ENCODE measurements at regions not wholly inside any gene's neighbourhood (a gene's known extent, or its start where the extent isn't known, plus 50 kb on each side); places are given as distances from the start of the nearest gene placed in this dataset.

- Histone ChIP-seq H3K18ac (ENCODE audit: extremely low read depth, low read length) (no peak overlapping the region), H3K14ac (ENCODE audit: insufficient read length) (no peak overlapping the region), H3K27me3 (replicated peaks in 1 of 4; ENCODE audit: control insufficient read depth in 3 of 4, extremely low read depth in 1 of 4, insufficient read depth in 3 of 4, low read length in 3 of 4) (no peaks in the 10 kb centered on the region), H2BK20ac (ENCODE audit: low read length) (no peak overlapping the region), H3K4me2 (ENCODE audit: insufficient read depth in 1 of 2, low read depth in 2 of 2, low read length in 2 of 2) (no peak overlapping the region), H3K23ac (ENCODE audit: insufficient read length) (no peak overlapping the region), H3K23me2 (ENCODE audit: low read depth, low read length) (no peaks in the 10 kb centered on the region), H3K27ac (ENCODE audit: low read depth, low read length) (no peak overlapping the region), H2BK15ac (ENCODE audit: low read length) (0 out of 2 replicates have a peak overlapping the region, but pooled peaks have one; percentile 77), H2BK120ac (replicated peaks; ENCODE audit: low read depth, low read length) (no peak overlapping the region), H3K4ac (replicated peaks; ENCODE audit: insufficient read length, low read depth, low read length) (no peak overlapping the region), H3K9me3 (ENCODE audit: insufficient read depth in 2 of 2, low read depth in 1 of 2, low read length in 1 of 2) (no peaks in the 10 kb centered on the region), H3K79me1 (ENCODE audit: low read depth, low read length) (no peaks in the 10 kb centered on the region), H2BK12ac (ENCODE audit: low read depth, low read length) (no peak overlapping the region), H3K9ac (replicated peaks in 1 of 4; ENCODE audit: extremely low read depth in 1 of 4, low read depth in 3 of 4, low read length in 3 of 4) (no peak overlapping the region), H3K36me3 (ENCODE audit: control insufficient read depth in 2 of 4, insufficient read depth in 4 of 4, low read length in 3 of 4) (no peaks in the 10 kb centered on the region), H3K79me2 (ENCODE audit: control insufficient read depth in 1 of 2, insufficient read depth in 2 of 2, low read length in 2 of 2) (no peaks in the 10 kb centered on the region), H3K4me1 (replicated peaks in 1 of 4; ENCODE audit: control insufficient read depth in 3 of 4, insufficient read depth in 4 of 4, low read length in 3 of 4) (peaks cover 0 to 3% (median 0%) of the 10 kb centered on the region in 4 experiments; a peak in 1 of 7 replicates), H4K20me1 (replicated peaks in 1 of 2; ENCODE audit: control insufficient read depth in 1 of 2, insufficient read depth in 2 of 2, low read length in 2 of 2) (no peaks in the 10 kb centered on the region), H4K91ac (replicated peaks; ENCODE audit: insufficient read length, low read length) (no peak overlapping the region), H2AK5ac (ENCODE audit: low read depth, low read length) (no peak overlapping the region), H3K4me3 (ENCODE audit: extremely low read depth in 1 of 4, insufficient read depth in 2 of 4, low read depth in 3 of 4, low read length in 4 of 4) (no peak overlapping the region), H2AFZ (ENCODE audit: low read length) (0 out of 2 replicates have a peak overlapping the region, but pooled peaks have one; percentile 11), H4K5ac (ENCODE audit: insufficient read length, low read depth, low read length) (no peak overlapping the region), H4K8ac (ENCODE audit: extremely low read depth, insufficient read depth, low read length) (no peak overlapping the region), H2BK5ac (ENCODE audit: low read depth, low read length) (no peak overlapping the region), H3K56ac (replicated peaks; ENCODE audit: insufficient read length, low read depth, low read length) (no peak overlapping the region)
- CTCF ChIA-PET (ENCODE audit: partially characterized antibody), result interaction anchor here (0.6 to 3.9 kb wide), 20 partner anchors 9 to 774 kb away, joined by 3 to 19 read pairs (median 4); no protein-coding TSS in a partner anchor
- POLR2A ChIA-PET (ENCODE audit: partially characterized antibody), result no interaction called here
- TF ChIP-seq POLR2A (IDR thresholded peaks at IDR 0.05; ENCODE audit: control extremely low read depth in 1 of 2, low read depth in 2 of 2, low read length in 2 of 2), result no peak
- no peak for TF ChIP-seq TCF12 (IDR thresholded peaks at IDR 0.05; ENCODE audit: low read depth, low read length)
- no peak for TF ChIP-seq ASH2L (IDR thresholded peaks at IDR 0.05; ENCODE audit: low read length)
- no peak for TF ChIP-seq CREB1 (IDR thresholded peaks at IDR 0.05)
- no peak for TF ChIP-seq TEAD4 (IDR thresholded peaks at IDR 0.05; ENCODE audit: low read depth, low read length)
- no peak for TF ChIP-seq KDM1A (IDR thresholded peaks at IDR 0.05; ENCODE audit: borderline replicate concordance, low read length)
- no peak for TF ChIP-seq EZH2 (IDR thresholded peaks at IDR 0.05; ENCODE audit: low read depth, low read length, severe bottlenecking)
- no peak for TF ChIP-seq GABPA (IDR thresholded peaks at IDR 0.05; ENCODE audit: borderline replicate concordance, insufficient read depth, low read length)
- TF ChIP-seq USF2 (IDR thresholded peaks at IDR 0.05; ENCODE audit: low read length), result no peak
- FAIRE-seq (no peak), DNase-seq (ENCODE audit: low read depth in 1 of 2, low spot score in 2 of 2) (no peak)
- 90% methylated on average over 4 of the region's 4 CpGs; no CpG with 5 or more reads in 1 of the 2 experiments for WGBS, 2 experiments (ENCODE audit: extremely low coverage in 1 of 2, insufficient coverage in 1 of 2, insufficient read length in 1 of 2, insufficient replicate concordance in 2 of 2, low coverage in 1 of 2, low lambda C conversion rate in 2 of 2, missing lambda C conversion rate in 1 of 2)
Observed at GRCh38 chr12:127560041-127560478, 706.9 kb upstream of the TMEM132C start.
